ENCODE measurements at regions not wholly inside any gene's neighbourhood (a gene's known extent, or its start where the extent isn't known, plus 50 kb on each side); places are given as distances from the start of the nearest gene placed in this dataset.

- TF ChIP-seq CTCF (IDR thresholded peaks at IDR 0.05; ENCODE audit: borderline replicate concordance, extremely low read depth, low read length, poor library complexity, severe bottlenecking) (no peak), EZH2 (IDR thresholded peaks at IDR 0.05; ENCODE audit: borderline replicate concordance, low read depth, low read length, severe bottlenecking) (no peak)
These were observed 157.7 kb downstream of the HHIPL2 start for GRCh38 chr1:222390181-222390580.

All from DND-41 (cell line).